B cell (primary cell): ENCODE measurements at regions not wholly inside any gene's neighbourhood (a gene's known extent, or its start where the extent isn't known, plus 50 kb on each side); places are given as distances from the start of the nearest gene placed in this dataset.

ENCODE experiments used
- ATAC-seq: fragments of 200-7000 bp; cut with Tn5 transposase; one replicate; pipeline ENCODE4 v1.10.0; 2021; ENCODE audit warnings: low read depth, mild to moderate bottlenecking, moderate number of reproducible peaks, moderate library complexity
- CTCF ChIA-PET: fragments of 350-600 bp; sonication (Branson Sonifier 250); formaldehyde crosslinking; loops from one replicate; lab custom pipeline; 2021; ENCODE audit warnings: antibody characterized with exemption, inconsistent platforms; lab: Charles Lee
- POLR2A ChIA-PET: fragments of 350-600 bp; sonication (Branson Sonifier 250); formaldehyde crosslinking; loops from one replicate; lab custom pipeline; 2021; ENCODE audit warnings: antibody characterized with exemption; lab: Charles Lee
- DNase-seq: peaks from one replicate; pipeline ENCODE4 v3.0.0; 2013
- H2AFZ ChIP-seq: 2 replicates; pipeline ENCODE4 v1.6.1; 2012; ENCODE audit warnings: mild to moderate bottlenecking, low read depth, low read length; ENCODE audit not compliant: insufficient read depth, poor library complexity, severe bottlenecking
- H3K27ac ChIP-seq, 2 donors: 1 replicate in 1 of 2; 2 replicates in 1 of 2; pipeline ENCODE4 v1.5.1; 2012 to 2013; ENCODE audit warnings: low read length in 2 of 2, mild to moderate bottlenecking in 2 of 2, moderate library complexity in 1 of 2
- H3K27me3 ChIP-seq, 4 experiments: fragments of 200-600 bp in 1 of 4; sonication (generic) in 1 of 4; replicated peaks in 1 of 4; 1 replicate in 2 of 4; 2 replicates in 2 of 4; pipeline versions ENCODE4 v1.6.1 to v1.7.0; 2013 to 2016; ENCODE audit warnings: low read length in 3 of 4, mild to moderate bottlenecking in 2 of 4, mixed read lengths in 1 of 4, moderate library complexity in 1 of 4; ENCODE audit not compliant: insufficient read depth in 4 of 4, control insufficient read depth in 3 of 4; ENCODE audit errors: control extremely low read depth in 1 of 4
- H3K36me3 ChIP-seq, 2 experiments: replicated peaks in 1 of 2; 1 replicate in 1 of 2; 2 replicates in 1 of 2; pipeline versions ENCODE4 v1.6.1 to v1.7.1; 2013; ENCODE audit warnings: low read length in 1 of 2; ENCODE audit not compliant: insufficient read depth in 2 of 2, control insufficient read depth in 1 of 2; ENCODE audit errors: control extremely low read depth in 1 of 2, extremely low read depth in 1 of 2
- H3K4me1 ChIP-seq, 2 donors: fragments of 200-600 bp in 1 of 2; sonication (generic) in 1 of 2; 1 replicate in 1 of 2; 2 replicates in 1 of 2; pipeline versions ENCODE4 v1.5.1 to v1.6.1; 2013 to 2017; ENCODE audit warnings: low read length in 2 of 2; ENCODE audit not compliant: control insufficient read depth in 2 of 2, insufficient read depth in 2 of 2
- H3K4me2 ChIP-seq: replicated peaks from 2 replicates; pipeline ENCODE3; 2012; ENCODE audit warnings: mild to moderate bottlenecking, low read depth, low read length; ENCODE audit not compliant: poor library complexity, severe bottlenecking
- H3K4me3 ChIP-seq, 5 experiments: fragments of 200-600 bp in 1 of 5; sonication (generic) in 1 of 5; 1 replicate in 3 of 5; 2 replicates in 2 of 5; pipeline versions ENCODE4 v1.5.1 to v1.7.0; 2011 to 2016; ENCODE audit warnings: low read length in 4 of 5, mild to moderate bottlenecking in 4 of 5, low read depth in 2 of 5, control low read depth in 1 of 5, moderate library complexity in 1 of 5; ENCODE audit not compliant: insufficient read depth in 1 of 5; ENCODE audit errors: control extremely low read depth in 1 of 5, extremely low read depth in 1 of 5
- H3K79me2 ChIP-seq: fragments of 200-600 bp; sonication (generic); one replicate; pipeline ENCODE4 v1.6.0; 2016; ENCODE audit warnings: low read length; ENCODE audit not compliant: control insufficient read depth, insufficient read depth
- H3K9ac ChIP-seq: fragments of 200-600 bp; sonication (generic); 2 replicates; pipeline ENCODE4 v1.6.1; 2017; ENCODE audit warnings: mild to moderate bottlenecking, low read length, moderate library complexity
- H3K9me3 ChIP-seq, 3 donors: one replicate each; pipeline versions ENCODE4 v1.6.1 to v1.7.1; 2013; ENCODE audit warnings: low read length in 2 of 3; ENCODE audit not compliant: control insufficient read depth in 2 of 3, insufficient read depth in 1 of 3; ENCODE audit errors: control extremely low read depth in 1 of 3
- H4K20me1 ChIP-seq: 2 replicates; pipeline ENCODE4 v1.6.0; 2012; ENCODE audit warnings: mild to moderate bottlenecking, low read length; ENCODE audit not compliant: insufficient read depth, control insufficient read depth, poor library complexity, severe bottlenecking
- H3K27ac Mint-ChIP-seq: one replicate; pipeline ENCODE4 v1.8.0; 2021; ENCODE audit warnings: mixed read lengths
- H3K27me3 Mint-ChIP-seq: one replicate; pipeline ENCODE4 v1.8.0; 2021; ENCODE audit warnings: mixed read lengths
- H3K4me1 Mint-ChIP-seq: one replicate; pipeline ENCODE4 v1.8.0; 2021; ENCODE audit warnings: mixed read lengths
- H3K4me3 Mint-ChIP-seq: one replicate; pipeline ENCODE4 v1.8.0; 2021; ENCODE audit warnings: mixed read lengths
- H3K9me3 Mint-ChIP-seq: one replicate; pipeline ENCODE4 v1.8.0; 2022; ENCODE audit warnings: mixed read lengths; ENCODE audit not compliant: insufficient read depth
- CTCF ChIP-seq: fragments of 200-600 bp; IDR thresholded peaks from one replicate; pipeline ENCODE4 v1.8.0; 2022; ENCODE audit warnings: antibody characterized with exemption, mild to moderate bottlenecking
- EZH2 ChIP-seq: IDR thresholded peaks from 2 replicates; pipeline ENCODE4 v1.6.1; 2012; ENCODE audit warnings: borderline replicate concordance, low read depth, mild to moderate bottlenecking, moderate library complexity, low read length; ENCODE audit not compliant: insufficient read depth, poor library complexity, severe bottlenecking
- WGBS: methylation state at CpG from one replicate; pipeline ENCODE4 v1.1.5; 2013; ENCODE audit warnings: missing lambda C conversion rate; ENCODE audit not compliant: insufficient coverage; 5-methylcytosine and 5-hydroxymethylcytosine counted together
- intact Hi-C: fragments of 100-400 bp; cut with micrococcal nuclease; formaldehyde crosslinking; loops from one replicate; pipeline ENCODE4 v1.10.0; 2022

GRCh38 chr1:232451506-232451905, 178.4 kb downstream of the SIPA1L2 start:
- Mint-ChIP-seq H3K4me1 (no peaks in the 10 kb centered on the region), H3K4me3 (no peak overlapping the region), H3K27ac (no peak overlapping the region), H3K27me3 (no peaks in the 10 kb centered on the region), H3K9me3 (no peaks in the 10 kb centered on the region)
- no peaks in the 10 kb centered on the region for H3K4me1 ChIP-seq
- CTCF ChIA-PET, result no interaction called here
- H3K36me3 ChIP-seq, result no peaks in the 10 kb centered on the region
- intact Hi-C loops, result no loop called here
- no peak overlapping the region for H3K9ac ChIP-seq
- WGBS, result 100% methylated on average over 1 of the region's 2 CpGs
- no peaks in the 10 kb centered on the region for H3K79me2 ChIP-seq
- H2AFZ ChIP-seq, result no peak overlapping the region
- no peak overlapping the region for H3K27ac ChIP-seq
- no peak overlapping the region for H3K4me2 ChIP-seq
- TF ChIP-seq EZH2, result no peak
- no peak for TF ChIP-seq CTCF
- H3K27me3 ChIP-seq, result no peaks in the 10 kb centered on the region
- H4K20me1 ChIP-seq, result no peaks in the 10 kb centered on the region
- H3K9me3 ChIP-seq, result no peaks in the 10 kb centered on the region
- POLR2A ChIA-PET, result no interaction called here
- DNase-seq (no peak), ATAC-seq (no peak)
- no peak overlapping the region for H3K4me3 ChIP-seq

GRCh38 chr1:232450615-232451014, 179.3 kb downstream of the SIPA1L2 start:
- H3K27me3 Mint-ChIP-seq, result no peaks in the 10 kb centered on the region
- TF ChIP-seq CTCF, result no peak
- TF ChIP-seq EZH2, result no peak
- Histone ChIP-seq H3K27ac (no peak overlapping the region), H3K4me1 (no peaks in the 10 kb centered on the region), H2AFZ (no peak overlapping the region), H3K9ac (no peak overlapping the region), H3K4me3 (no peak overlapping the region), H4K20me1 (no peaks in the 10 kb centered on the region), H3K27me3 (no peaks in the 10 kb centered on the region), H3K79me2 (no peaks in the 10 kb centered on the region), H3K9me3 (no peaks in the 10 kb centered on the region), H3K4me2 (no peak overlapping the region), H3K36me3 (no peaks in the 10 kb centered on the region)
- no peaks in the 10 kb centered on the region for H3K9me3 Mint-ChIP-seq
- 83% methylated on average over 1 of the region's 1 CpG for WGBS
- intact Hi-C loops, result no loop called here
- POLR2A ChIA-PET, result no interaction called here
- ATAC-seq (no peak), DNase-seq (no peak)
- no peaks in the 10 kb centered on the region for H3K4me1 Mint-ChIP-seq
- no peak overlapping the region for H3K4me3 Mint-ChIP-seq
- H3K27ac Mint-ChIP-seq, result no peak overlapping the region
- CTCF ChIA-PET, result no interaction called here
